GM21515 (cell line): ENCODE measurements at regions not wholly inside any gene's neighbourhood (a gene's known extent, or its start where the extent isn't known, plus 50 kb on each side); places are given as distances from the start of the nearest gene placed in this dataset.
"Not testable (repeated sequence)": the region's sequence is repeated elsewhere in the genome, so short reads cannot be mapped to it uniquely, and the experiment has no call there.

Source experiments
- ATAC-seq: cut with Tn5 transposase; IDR thresholded peaks from one replicate; pipeline ENCODE4 v1.9.1; 2021; ENCODE audit not compliant: unreplicated experiment

DNA sequence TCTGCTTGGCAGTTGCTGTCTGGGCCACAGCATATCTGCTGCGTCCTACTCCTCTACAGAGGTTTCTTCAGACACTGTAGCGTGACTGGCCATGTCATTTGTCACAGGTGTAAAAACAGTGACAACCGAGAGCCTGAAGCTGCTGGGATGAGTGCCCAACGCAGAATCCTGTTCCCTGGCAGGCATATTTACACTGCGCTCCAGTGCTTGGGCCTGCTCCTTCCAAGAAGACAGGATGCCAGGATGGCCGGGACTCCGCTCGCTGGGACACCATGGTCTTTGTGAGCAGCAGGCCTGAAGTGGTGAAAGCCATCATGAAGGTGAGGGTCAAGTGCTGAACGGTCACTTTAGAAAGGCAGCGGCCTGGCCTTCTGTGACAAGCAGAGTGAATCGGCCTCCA, 171.4 kb downstream of the EMP1 start:
- ATAC-seq, result no peak

DNA sequence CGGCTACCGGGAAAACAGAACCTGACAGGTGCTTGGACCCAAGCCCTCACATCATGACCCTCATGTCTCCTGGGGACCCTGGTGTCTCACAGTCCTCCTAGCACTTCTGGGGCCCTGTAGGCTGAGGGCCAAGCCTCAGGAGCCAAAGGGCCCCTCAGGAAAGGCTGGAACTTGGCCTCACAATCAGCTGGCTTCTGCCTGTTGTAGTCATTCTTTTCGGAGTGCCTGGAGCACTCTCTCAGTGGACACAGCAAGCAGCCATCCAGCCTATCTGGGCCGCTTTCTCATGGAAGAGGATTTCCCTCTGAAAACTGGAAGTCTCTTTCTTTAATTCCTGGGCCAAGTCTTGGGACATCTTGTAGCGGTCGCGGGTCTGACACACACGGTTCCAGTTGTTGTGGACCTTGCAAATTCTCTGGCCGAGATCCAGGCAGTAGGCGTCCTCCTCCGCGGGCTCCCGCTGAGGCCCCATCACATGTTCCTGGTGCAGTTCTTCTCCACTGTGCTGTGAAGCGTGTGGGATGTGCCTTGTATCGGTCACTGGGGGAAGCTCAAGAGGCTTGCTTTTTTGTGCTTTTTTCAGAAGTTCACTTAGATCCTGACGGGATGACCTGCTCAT, 169.3 kb downstream of the EMP1 start:
- no peak for ATAC-seq

DNA sequence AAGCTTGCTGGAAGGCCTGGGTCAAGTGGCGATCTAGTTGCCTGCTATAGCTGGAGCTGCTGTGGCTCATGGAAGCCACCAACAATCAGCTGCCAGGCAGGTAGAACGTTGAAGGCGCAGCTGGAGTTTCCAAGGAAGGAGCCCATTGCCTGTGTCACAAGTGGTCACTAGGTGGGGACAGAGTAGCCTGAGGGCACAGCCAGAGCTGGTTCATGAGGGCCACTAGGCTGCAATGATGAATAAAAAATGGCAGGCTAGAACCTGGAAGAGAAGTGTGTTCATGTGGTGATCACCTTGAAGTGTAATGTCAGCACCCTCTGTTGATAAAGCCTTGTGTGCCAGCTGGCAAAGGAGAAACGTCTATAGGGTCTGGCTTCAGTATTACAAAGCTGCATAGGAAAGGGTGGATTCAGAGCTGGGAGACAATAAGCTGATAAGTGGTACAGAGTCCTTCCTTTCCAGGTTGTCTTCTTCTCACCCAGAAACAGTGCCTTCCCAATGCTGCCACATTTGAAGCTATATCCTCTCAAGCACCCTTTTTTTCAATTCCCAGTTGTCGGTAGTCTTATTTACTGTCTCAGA, 165.8 kb downstream of the EMP1 start:
- peak; percentile 85 for ATAC-seq

GRCh38 chr12:13359636-13360035, 163.1 kb downstream of the EMP1 start:
- no peak for ATAC-seq

- ATAC-seq, result no peak
Observed at GRCh38 chr12:13358391-13358905, 161.9 kb downstream of the EMP1 start.

DNA sequence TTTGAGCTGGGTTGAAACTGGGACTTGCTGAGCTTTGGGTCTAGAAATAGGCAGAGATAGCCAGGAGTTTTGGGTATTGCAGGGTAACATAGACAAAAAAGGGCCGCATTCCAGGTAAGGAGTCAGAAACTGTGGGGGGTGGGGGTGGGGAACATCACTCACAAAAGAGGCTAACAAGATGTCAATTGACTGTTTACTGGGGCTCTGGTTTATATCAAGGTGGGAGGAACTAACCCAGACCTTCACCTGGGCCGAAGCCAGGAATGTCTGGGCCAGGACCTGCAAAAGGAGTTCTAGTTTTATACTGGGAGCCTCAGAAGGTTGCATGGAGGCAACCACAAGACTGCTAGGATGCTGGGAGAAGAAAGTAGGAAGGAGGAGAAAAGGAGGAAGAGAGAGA, 154.4 kb downstream of the EMP1 start:
- ATAC-seq, result no peak

DNA sequence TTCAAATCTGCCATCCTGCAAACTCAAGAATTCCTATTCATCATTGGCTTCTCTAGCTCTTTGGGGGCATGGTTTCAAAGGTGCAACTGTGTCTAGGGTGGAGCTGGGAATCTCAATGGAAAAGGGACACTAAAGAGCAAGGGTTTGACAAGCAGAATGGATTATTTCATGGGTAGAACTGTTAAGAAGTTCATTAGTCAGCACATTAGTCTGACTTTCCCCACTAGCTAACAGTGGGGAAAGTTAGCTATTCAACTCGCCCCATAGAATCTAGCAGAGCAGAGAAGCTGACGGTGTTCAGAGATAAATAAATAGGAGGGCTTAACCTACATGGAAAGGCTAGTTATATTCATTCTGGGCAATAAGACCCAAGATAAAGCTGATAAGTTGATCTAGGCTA, 153.9 kb downstream of the EMP1 start:
- ATAC-seq, result no peak

- no peak for ATAC-seq
Observed at GRCh38 chr12:13348464-13348863, 151.9 kb downstream of the EMP1 start.

DNA sequence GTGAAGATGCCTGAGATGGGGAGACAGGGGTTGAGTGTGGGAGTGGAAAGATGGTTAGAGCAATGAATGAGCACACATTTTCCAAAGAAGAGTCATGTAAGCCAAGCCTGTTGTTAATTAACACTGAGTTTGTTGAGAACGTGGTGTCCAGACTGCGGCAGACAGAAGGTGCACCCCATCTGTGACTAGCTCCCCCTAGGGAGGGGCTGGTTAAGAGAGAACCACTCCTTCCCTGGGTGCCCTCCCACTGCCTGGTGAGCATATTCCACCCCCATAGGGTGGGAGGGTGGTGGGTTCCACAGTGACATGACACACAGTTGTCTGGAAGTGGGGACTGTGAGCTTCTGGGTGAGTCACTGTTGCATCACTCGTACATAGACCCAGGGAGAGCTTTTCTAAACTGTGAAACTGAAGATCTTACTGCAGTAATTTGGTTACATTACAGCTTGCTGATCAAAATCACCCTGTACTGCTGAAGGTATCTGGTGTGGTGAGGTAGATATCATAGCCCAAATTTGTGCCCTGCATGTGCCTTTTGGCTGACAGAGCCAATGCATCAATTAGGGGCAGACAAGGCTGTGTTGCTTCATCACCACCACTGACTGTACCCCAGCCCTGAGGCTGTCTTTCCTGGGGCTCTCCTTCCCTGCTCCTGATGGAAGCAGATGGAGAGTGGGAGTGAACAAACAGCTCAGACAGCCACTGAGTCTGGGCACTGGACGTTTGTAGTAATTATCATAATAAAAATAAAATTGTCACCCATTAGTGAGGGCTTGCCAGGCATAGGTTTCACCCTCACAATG, 150.9 kb downstream of the EMP1 start:
- no peak for ATAC-seq

- ATAC-seq, result no peak
Observed at GRCh38 chr12:13345722-13346121, 149.2 kb downstream of the EMP1 start.

- ATAC-seq, result no peak
Observed at GRCh38 chr12:13343375-13343774, 146.8 kb downstream of the EMP1 start.

- ATAC-seq, result no peak
Observed at GRCh38 chr12:13342971-13343370, 146.4 kb downstream of the EMP1 start.

DNA sequence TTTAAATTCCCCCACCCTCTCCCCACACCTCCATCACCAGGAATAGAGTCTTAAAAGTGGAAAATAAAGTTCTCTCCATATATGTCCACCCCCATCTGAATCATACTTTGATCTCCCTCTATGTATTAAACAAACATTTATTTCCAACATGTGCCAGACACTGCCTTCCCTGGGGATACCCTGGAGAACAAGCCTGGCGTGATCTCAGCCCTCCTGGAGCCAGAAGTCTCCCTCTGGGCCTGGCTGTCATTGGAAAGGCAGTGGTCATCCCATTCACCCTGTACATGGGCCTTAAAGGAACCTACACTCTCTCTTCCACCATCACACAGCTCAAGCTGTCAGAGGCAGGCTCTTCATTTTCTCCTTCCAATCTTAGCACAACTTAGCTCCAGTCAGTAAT, 143.6 kb downstream of the EMP1 start:
- no peak for ATAC-seq

DNA sequence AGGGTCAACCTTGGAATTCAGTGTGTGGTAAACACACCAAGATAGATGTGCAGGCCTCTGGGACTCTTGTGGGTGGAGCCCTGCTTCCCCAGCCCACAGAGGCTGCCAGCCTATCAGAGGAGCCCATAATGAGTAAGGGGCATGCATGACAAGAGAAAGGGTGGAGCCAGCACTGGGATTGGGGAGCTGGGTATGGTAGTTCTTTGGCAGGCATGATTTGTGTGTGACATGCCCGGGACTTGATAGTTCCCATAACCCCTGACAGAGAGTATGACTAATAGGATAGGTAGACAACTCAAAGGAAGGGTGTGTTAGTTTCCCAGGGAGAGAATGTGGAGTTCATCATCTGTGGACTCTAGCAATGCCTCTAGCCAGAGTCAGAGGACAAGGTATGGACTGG, 143.0 kb downstream of the EMP1 start:
- no peak for ATAC-seq

DNA sequence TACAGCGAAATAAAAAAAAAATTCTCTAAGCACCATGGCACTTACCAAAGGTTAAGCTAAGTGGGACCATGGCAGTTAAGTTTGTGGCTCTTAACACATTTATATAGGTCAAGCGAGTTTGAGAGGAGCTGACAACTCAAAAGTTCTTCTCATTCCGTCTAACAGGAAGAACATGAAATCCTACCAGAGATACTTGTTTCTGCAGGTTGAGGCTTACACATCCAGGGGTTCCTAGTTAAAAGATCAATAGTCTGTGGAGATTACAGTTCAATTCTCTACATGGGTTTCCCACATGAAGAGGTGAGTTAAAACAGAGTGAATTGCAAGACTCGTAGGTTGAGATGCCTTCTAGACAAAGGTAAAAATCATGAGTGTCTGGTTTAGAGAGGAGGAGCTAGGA, 142.6 kb downstream of the EMP1 start:
- ATAC-seq, result no peak

DNA sequence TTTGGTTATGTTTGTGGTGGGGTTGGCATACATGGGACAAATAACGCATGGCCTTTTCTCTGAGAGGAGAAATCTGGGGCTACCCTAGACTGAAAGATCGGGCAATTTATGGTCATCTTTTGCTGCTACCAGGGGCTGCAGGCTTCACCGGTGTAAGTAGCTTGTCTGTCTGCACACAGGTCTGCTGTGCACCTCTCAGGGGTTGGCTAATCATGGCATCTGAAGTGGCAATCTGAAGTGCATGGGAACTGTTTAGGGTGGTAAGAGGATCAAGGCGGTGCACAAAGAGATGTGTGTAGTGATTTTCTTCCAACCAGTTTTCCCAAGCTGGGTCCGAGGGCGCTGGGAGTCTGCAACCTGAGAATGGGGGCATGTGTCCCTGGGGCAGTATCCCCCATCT, 141.3 kb downstream of the EMP1 start:
- ATAC-seq, result no peak

DNA sequence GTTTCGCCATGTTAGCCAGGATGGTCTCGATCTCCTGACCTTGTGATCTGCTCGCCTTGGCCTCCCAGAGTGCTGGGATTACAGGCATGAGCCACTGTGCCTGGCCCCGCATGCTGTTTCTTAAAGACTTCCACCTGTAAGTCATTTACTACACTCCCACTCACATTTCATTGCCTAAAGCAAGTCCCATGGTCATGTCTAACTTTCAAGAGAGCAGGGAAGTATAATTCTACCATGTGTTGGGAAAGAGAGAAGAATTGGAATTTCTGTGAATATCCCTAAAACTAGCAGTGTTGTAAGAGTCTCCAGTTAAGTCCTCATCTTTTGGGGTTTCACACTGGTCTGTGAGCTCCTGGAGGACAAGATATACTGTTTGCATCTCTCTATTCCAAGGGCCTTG, 139.7 kb downstream of the EMP1 start:
- ATAC-seq, result no peak

- ATAC-seq, result no peak
Observed at GRCh38 chr12:13328535-13328934, 132.0 kb downstream of the EMP1 start.

- ATAC-seq, result no peak
Observed at GRCh38 chr12:13326076-13326475, 129.6 kb downstream of the EMP1 start.

- not testable (repeated sequence) for ATAC-seq
Observed at GRCh38 chr12:13325037-13325436, 128.5 kb downstream of the EMP1 start.

DNA sequence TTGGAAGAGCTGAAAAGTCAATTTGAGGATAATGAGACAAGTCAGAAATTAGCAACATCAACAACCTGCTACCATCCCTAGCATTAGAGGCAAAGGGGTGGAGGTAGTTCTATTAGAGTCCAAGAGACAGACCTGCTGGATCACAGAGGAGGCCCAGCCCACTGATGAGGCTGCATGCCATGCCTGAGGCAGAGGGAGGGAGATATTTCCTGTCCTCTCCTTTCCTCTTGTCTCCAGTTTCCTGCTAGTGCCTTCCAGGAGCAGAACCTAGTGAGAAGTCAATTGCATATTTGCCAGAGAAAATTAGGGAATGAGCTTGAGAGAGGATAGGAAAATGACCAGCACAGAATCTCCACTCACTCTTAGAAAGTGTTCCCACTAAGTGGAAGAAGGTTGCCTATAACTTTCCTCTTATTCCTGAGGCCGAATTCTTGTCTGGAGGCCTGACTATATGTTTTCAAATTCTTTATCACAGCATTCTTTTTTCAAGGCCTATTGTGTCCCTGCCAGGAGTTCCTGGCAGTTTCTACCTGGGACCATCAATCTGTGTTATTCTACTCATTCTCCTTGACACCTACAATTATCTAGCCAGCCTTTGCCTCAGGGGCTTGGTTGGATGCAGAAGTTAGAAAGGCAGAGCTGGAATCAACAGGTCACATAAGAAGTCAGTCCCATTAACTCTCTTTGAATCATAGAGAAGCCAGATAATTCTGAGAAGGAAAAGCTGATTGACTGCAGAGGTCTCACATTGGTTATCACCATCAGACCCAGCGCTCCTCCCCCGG, 121.9 kb downstream of the EMP1 start:
- no peak for ATAC-seq
